ENCODE measurements at regions not wholly inside any gene's neighbourhood (a gene's known extent, or its start where the extent isn't known, plus 50 kb on each side); places are given as distances from the start of the nearest gene placed in this dataset.

DNA sequence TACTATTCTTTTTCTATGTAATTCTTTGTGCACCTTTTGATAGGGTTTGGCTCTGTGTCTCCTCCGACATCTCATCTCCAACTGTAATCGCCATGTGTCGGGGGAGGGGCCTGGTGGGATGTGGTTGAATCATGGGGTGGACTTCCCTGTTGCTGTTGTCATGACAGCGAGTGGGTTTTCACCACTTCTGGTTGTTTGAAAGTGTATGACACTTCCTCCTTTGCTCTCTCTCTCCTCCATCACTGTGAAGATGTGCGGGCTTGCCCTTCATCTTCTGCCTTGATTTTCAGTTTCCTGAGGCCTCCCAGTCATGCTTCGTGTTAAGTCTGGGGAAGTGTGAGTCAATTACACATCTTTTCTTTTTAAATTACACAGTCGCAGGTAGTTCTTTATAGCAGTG, 225.8 kb upstream of the DPPA4 start:
- in situ Hi-C loops (cut with HindIII; ENCODE audit: low sequenced_read_pairs), result no loop called here
- H3K4me3 ChIP-seq (ENCODE audit: low read depth, low read length), result no peak overlapping the region
- no peak for DNase-seq (ENCODE audit: low read depth, low spot score)
- TF ChIP-seq, protein P1, sequence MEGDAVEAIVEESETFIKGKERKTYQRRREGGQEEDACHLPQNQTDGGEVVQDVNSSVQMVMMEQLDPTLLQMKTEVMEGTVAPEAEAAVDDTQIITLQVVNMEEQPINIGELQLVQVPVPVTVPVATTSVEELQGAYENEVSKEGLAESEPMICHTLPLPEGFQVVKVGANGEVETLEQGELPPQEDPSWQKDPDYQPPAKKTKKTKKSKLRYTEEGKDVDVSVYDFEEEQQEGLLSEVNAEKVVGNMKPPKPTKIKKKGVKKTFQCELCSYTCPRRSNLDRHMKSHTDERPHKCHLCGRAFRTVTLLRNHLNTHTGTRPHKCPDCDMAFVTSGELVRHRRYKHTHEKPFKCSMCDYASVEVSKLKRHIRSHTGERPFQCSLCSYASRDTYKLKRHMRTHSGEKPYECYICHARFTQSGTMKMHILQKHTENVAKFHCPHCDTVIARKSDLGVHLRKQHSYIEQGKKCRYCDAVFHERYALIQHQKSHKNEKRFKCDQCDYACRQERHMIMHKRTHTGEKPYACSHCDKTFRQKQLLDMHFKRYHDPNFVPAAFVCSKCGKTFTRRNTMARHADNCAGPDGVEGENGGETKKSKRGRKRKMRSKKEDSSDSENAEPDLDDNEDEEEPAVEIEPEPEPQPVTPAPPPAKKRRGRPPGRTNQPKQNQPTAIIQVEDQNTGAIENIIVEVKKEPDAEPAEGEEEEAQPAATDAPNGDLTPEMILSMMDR (IDR thresholded peaks at IDR 0.05; ENCODE audit: low read depth, low read length), result no peak

- in situ Hi-C loops (cut with HindIII; ENCODE audit: low sequenced_read_pairs), result no loop called here
These were observed 231.9 kb upstream of the DPPA4 start for GRCh38 chr3:109569135-109569846.

GRCh38 chr3:109570408-109570807, 233.1 kb upstream of the DPPA4 start:
- H3K4me3 ChIP-seq (ENCODE audit: low read depth, low read length), result no peak overlapping the region
- in situ Hi-C loops (cut with HindIII; ENCODE audit: low sequenced_read_pairs), result no loop called here
- no peak for DNase-seq (ENCODE audit: low read depth, low spot score)
- TF ChIP-seq, protein P1 (IDR thresholded peaks at IDR 0.05; ENCODE audit: low read depth, low read length), result no peak

More at GRCh38 chr3:109569135-109569846, 231.9 kb upstream of the DPPA4 start:
- H3K4me3 ChIP-seq (ENCODE audit: low read depth, low read length), result no peak overlapping the region
- TF ChIP-seq, protein P1 (IDR thresholded peaks at IDR 0.05; ENCODE audit: low read depth, low read length), result no peak
- no peak for DNase-seq (ENCODE audit: low read depth, low spot score)

DNA sequence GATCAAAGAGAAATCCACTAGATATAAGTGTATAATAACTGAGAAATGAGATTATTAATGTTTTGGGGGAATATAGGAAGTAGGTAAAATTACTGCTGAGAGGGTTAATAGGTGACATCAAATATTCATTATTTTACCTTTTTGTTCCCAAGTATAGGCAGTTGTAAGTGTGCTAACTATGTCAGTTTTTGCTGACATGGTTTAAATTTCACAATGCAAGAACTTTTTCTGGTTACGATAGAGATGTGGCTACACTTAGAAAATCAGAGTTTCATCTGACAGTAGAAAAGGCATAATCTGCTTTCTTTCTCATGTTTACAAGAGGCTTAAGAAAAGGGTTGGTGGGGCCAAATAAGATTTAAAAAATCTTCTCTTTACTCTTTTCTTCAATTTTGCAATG, 235.0 kb upstream of the DPPA4 start:
- in situ Hi-C loops (cut with HindIII; ENCODE audit: low sequenced_read_pairs), result no loop called here
- TF ChIP-seq, protein P1 (IDR thresholded peaks at IDR 0.05; ENCODE audit: low read depth, low read length), result no peak

DNA sequence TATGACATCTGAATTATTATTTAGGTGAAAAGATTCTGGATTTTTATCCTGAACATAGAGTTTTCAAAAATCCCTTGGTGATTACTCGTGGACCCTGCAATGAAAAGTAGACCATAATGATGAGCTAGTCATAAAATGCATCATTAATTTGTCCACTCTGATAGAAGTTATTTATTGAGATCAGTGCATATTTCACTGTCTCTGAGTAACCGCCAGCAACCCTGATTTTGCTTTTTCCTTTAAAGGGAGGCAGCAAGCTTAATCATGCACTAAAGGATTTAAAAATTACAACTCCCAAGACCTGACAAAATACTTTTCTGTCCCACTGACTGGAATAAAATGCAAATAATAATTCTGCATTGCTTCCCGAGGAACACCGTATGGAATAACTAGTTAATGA, 259.6 kb upstream of the DPPA4 start:
- TF ChIP-seq, protein P1 (IDR thresholded peaks at IDR 0.05; ENCODE audit: low read depth, low read length), result no peak
- in situ Hi-C loops (cut with HindIII; ENCODE audit: low sequenced_read_pairs), result no loop called here
- DNase-seq (ENCODE audit: low read depth, low spot score), result no peak

More for the DNA sequence above, 235.0 kb upstream of the DPPA4 start:
- no peak for DNase-seq (ENCODE audit: low read depth, low spot score)
- no peak overlapping the region for H3K4me3 ChIP-seq (ENCODE audit: low read depth, low read length)

DNA sequence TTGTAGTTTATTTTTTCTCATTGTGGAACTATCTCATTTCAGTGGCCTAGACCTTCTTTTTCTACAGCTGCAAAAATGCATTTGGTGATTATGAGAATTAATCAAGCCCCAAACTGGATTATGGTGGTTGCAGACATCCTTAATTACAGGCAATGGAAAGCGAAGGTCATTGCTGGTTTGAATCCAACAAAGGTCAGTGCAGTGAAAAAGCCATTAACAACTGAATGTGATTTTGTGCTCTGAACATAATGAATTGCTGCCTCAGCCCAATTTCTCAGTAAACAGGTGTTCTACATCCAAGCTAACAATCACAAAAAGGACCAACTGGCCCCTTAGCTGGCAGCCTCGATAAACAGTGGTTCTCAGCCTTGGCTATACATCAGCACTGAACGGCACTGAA, 260.1 kb upstream of the DPPA4 start:
- no peak for DNase-seq (ENCODE audit: low read depth, low spot score)
- in situ Hi-C loops (cut with HindIII; ENCODE audit: low sequenced_read_pairs), result no loop called here
- TF ChIP-seq, protein P1 (IDR thresholded peaks at IDR 0.05; ENCODE audit: low read depth, low read length), result no peak
- no peak overlapping the region for H3K4me3 ChIP-seq (ENCODE audit: low read depth, low read length)

More for the DNA sequence above, 259.6 kb upstream of the DPPA4 start:
- H3K4me3 ChIP-seq (ENCODE audit: low read depth, low read length), result no peak overlapping the region
